Progenitor cell of endocrine pancreas (in vitro differentiated cells): ENCODE measurements at regions not wholly inside any gene's neighbourhood (a gene's known extent, or its start where the extent isn't known, plus 50 kb on each side); places are given as distances from the start of the nearest gene placed in this dataset.

Experiments
- DNase-seq: peaks from one replicate; pipeline ENCODE4 v3.0.0; 2021; ENCODE audit warnings: low spot score; ENCODE audit not compliant: unreplicated experiment
- H3K27ac Mint-ChIP-seq: 2 replicates; pipeline ENCODE4 v1.8.0; 2021; ENCODE audit warnings: mild to moderate bottlenecking, moderate library complexity, mixed read lengths
- H3K27me3 Mint-ChIP-seq: 2 replicates; pipeline ENCODE4 v1.8.0; 2021; ENCODE audit warnings: mixed read lengths
- H3K36me3 Mint-ChIP-seq: 2 replicates; pipeline ENCODE4 v1.8.0; 2022; ENCODE audit warnings: mixed read lengths; ENCODE audit not compliant: insufficient read depth
- H3K4me1 Mint-ChIP-seq: 2 replicates; pipeline ENCODE4 v1.8.0; 2021; ENCODE audit warnings: low read depth, mixed read lengths
- H3K4me3 Mint-ChIP-seq: 2 replicates; pipeline ENCODE4 v1.8.0; 2021; ENCODE audit warnings: low read depth, mild to moderate bottlenecking, moderate library complexity, mixed read lengths
- H3K9me3 Mint-ChIP-seq: 2 replicates; pipeline ENCODE4 v1.8.0; 2021; ENCODE audit warnings: low read depth, mixed read lengths
- CTCF ChIP-seq: fragments of 200-600 bp; sonication (generic); IDR thresholded peaks from one replicate; pipeline ENCODE4 v1.5.0; 2021; ENCODE audit warnings: antibody characterized with exemption, mild to moderate bottlenecking; ENCODE audit not compliant: unreplicated experiment

- H3K27ac Mint-ChIP-seq, result no peak overlapping the region
- no peaks in the 10 kb centered on the region for H3K27me3 Mint-ChIP-seq
- TF ChIP-seq CTCF, result no peak
- no peaks in the 10 kb centered on the region for H3K4me1 Mint-ChIP-seq
- no peaks in the 10 kb centered on the region for H3K36me3 Mint-ChIP-seq
- no peak overlapping the region for H3K4me3 Mint-ChIP-seq
- peaks cover under 1% of the 10 kb centered on the region for H3K9me3 Mint-ChIP-seq
- no peak for DNase-seq
Observed at GRCh38 chrX:113828470-113828869, 755.4 kb upstream of the HTR2C start.

GRCh38 chrX:113818346-113818745, 765.5 kb upstream of the HTR2C start:
- H3K9me3 Mint-ChIP-seq, result peaks cover 20% of the 10 kb centered on the region
- H3K36me3 Mint-ChIP-seq, result peaks cover 3% of the 10 kb centered on the region
- no peak overlapping the region for H3K27ac Mint-ChIP-seq
- no peak overlapping the region for H3K4me3 Mint-ChIP-seq
- DNase-seq, result no peak
- H3K27me3 Mint-ChIP-seq, result no peaks in the 10 kb centered on the region
- no peaks in the 10 kb centered on the region for H3K4me1 Mint-ChIP-seq
- TF ChIP-seq CTCF, result no peak

- H3K27ac Mint-ChIP-seq, result no peak overlapping the region
- no peaks in the 10 kb centered on the region for H3K9me3 Mint-ChIP-seq
- TF ChIP-seq CTCF, result no peak
- no peaks in the 10 kb centered on the region for H3K27me3 Mint-ChIP-seq
- H3K4me3 Mint-ChIP-seq, result no peak overlapping the region
- no peak for DNase-seq
- H3K36me3 Mint-ChIP-seq, result no peaks in the 10 kb centered on the region
- H3K4me1 Mint-ChIP-seq, result peaks cover 15% of the 10 kb centered on the region
Observed at GRCh38 chrX:113804819-113805218, 779.1 kb upstream of the HTR2C start.

- Mint-ChIP-seq H3K27me3 (no peaks in the 10 kb centered on the region), H3K4me1 (peaks cover 15% of the 10 kb centered on the region), H3K9me3 (no peaks in the 10 kb centered on the region), H3K36me3 (no peaks in the 10 kb centered on the region), H3K4me3 (no peak overlapping the region), H3K27ac (no peak overlapping the region)
- DNase-seq, result no peak
- no peak for TF ChIP-seq CTCF
Observed at GRCh38 chrX:113804291-113804690, 779.6 kb upstream of the HTR2C start.

GRCh38 chrX:113802837-113803236, 781.0 kb upstream of the HTR2C start:
- Mint-ChIP-seq H3K4me1 (peaks cover 15% of the 10 kb centered on the region), H3K27ac (no peak overlapping the region), H3K9me3 (no peaks in the 10 kb centered on the region), H3K27me3 (no peaks in the 10 kb centered on the region), H3K36me3 (no peaks in the 10 kb centered on the region), H3K4me3 (no peak overlapping the region)
- no peak for DNase-seq
- TF ChIP-seq CTCF, result no peak

- Mint-ChIP-seq H3K36me3 (no peaks in the 10 kb centered on the region), H3K27me3 (no peaks in the 10 kb centered on the region), H3K4me3 (no peak overlapping the region), H3K9me3 (peaks cover 5% of the 10 kb centered on the region), H3K27ac (no peak overlapping the region), H3K4me1 (peaks cover 12% of the 10 kb centered on the region)
- no peak for DNase-seq
- no peak for TF ChIP-seq CTCF
Observed at GRCh38 chrX:113800955-113801354, 782.9 kb upstream of the HTR2C start.
